GM21526 (cell line): ENCODE measurements at regions not wholly inside any gene's neighbourhood (a gene's known extent, or its start where the extent isn't known, plus 50 kb on each side); places are given as distances from the start of the nearest gene placed in this dataset.

ENCODE experiments used
- ATAC-seq: cut with Tn5 transposase; IDR thresholded peaks from one replicate; pipeline ENCODE4 v1.9.1; 2021; ENCODE audit warnings: moderate library complexity; ENCODE audit not compliant: unreplicated experiment, low FRiP score

DNA sequence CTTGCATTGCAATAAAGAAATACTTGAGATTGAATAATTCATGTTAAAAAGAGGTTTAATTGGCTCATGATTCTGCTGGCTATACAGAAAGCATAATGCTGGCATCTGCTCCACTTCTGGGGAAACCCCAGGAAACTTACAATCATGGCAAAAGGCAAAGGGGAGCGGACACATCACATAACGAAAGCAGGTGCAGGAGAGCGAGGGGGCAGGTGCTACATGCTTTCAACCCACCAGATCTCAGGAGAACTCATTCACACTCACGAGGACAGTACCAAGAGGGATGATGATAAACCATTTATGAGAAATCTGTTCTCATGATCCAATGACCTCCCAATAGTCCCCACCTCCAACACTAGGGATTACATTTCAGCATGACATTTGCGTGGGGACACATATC is 172.6 kb downstream of the RASSF9 start:
- no peak for ATAC-seq

- no peak for ATAC-seq
Observed at GRCh38 chr12:85664429-85664828, 171.8 kb downstream of the RASSF9 start.

- no peak for ATAC-seq
Observed at GRCh38 chr12:85669911-85670310, 166.3 kb downstream of the RASSF9 start.

GRCh38 chr12:85672436-85672835 is 163.8 kb downstream of the RASSF9 start:
- no peak for ATAC-seq

- no peak for ATAC-seq
Observed at GRCh38 chr12:85673921-85674420, 162.2 kb downstream of the RASSF9 start.

DNA sequence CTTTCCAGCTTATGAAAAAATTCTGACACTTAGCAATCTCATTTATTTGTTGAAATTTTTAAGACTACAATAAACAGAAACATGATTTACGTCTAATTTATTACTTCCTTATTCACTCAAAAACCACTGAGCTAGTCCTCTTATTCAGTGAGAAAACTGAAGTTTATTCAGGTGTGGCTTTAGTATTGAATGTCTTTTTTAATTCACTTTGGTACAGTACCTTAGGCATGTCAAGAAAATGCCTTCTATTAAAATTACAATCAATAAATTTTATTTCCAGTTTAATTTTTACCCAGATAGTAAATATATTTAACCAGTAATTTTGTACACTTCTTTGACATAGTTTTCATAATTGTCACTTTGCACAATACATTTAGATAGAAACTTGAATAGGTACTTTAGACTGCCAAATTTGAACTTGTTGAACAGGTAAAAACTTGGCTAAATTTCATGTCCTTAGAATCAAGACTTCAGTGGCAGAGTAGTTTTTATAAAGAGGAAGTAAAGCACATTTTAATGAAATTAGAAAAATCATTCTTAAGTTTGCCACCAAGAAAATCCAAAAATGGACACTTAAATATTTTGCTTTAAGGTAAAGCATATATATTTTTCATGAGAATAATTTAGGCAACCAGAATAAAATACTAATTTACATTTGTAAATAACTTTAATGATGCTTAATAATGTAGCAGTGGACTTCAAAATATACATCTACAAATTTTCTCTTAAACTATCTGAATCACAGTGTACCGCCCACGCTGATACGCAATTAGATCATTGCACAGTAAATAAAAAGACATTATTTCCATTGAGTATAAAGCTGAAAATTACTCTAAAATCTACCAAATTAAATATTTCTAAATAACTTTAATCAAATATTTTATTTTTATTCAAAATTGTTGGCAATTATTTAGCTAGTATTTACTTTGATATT is 159.1 kb downstream of the RASSF9 start:
- ATAC-seq: no peak

DNA sequence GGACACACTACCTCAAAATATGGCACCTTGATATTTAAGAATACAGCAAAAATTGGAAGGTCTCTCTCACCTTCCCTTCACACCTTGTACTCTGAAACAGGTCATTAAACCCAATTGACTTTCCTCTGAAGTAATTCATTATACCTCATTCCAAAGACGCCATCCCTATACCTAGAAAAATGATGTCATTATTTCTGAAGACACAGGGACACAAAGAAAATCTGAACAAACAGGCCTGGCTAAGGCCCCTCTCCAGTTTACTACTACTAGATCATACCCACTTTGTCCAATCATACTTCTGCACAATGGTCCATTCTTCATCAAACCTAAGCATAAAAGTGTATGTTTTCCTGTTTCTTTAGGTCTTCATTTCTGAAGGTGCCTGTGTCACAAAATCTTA is 156.9 kb downstream of the RASSF9 start:
- ATAC-seq: no peak

DNA sequence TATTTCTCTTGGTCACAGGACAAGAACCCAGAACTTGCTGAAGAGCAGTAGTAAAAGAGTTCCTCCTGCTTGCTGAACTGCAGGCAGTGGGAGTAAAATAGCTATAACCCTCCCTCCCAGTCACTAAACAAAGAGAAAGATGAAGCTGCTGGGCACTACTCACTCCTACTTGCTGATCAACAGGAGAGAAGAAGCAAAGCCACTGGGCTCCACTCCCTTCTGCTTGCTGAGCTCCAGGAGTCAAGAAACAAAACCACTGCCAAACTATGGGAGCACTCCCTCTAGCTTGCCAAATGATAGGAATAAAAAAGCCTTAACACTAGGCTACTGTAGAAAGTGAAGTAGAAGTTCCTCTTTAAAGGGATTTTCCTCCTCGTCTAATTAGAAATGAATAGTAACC is 155.3 kb downstream of the RASSF9 start:
- ATAC-seq: no peak

- no peak for ATAC-seq
Observed at GRCh38 chr12:85681333-85681732, 154.9 kb downstream of the RASSF9 start.

- ATAC-seq: no peak
Observed at GRCh38 chr12:85683051-85683450, 153.2 kb downstream of the RASSF9 start.

- no peak for ATAC-seq
Observed at GRCh38 chr12:85688837-85689236, 147.4 kb downstream of the RASSF9 start.

- ATAC-seq: no peak
Observed at GRCh38 chr12:85690146-85690545, 146.1 kb downstream of the RASSF9 start.

DNA sequence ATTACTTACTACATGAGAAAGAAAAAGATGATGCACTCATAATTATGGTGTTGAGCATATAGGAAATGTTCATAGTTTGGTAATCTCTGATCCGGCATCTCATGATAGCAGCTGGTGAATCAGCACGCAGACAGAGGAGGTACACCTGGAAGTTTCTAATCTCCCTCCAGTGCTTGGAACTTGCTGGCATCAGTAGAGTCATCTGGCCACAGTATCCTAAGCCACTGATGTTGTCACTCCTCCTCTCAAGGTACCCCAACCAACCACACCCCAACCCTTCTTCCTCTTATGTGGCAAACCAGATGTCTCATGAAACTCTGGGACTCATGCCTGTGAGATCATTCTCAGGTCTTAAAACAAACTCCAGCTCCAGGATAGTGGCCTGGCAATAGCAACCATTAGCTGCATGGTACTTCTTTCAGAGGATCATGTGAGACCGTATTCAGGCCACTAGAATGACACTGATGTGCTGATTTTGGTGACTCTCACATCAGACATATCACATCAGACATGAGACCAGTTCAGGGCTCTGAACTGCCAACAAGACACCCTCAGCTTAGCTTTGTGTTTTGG is 143.0 kb downstream of the RASSF9 start:
- ATAC-seq: no peak

DNA sequence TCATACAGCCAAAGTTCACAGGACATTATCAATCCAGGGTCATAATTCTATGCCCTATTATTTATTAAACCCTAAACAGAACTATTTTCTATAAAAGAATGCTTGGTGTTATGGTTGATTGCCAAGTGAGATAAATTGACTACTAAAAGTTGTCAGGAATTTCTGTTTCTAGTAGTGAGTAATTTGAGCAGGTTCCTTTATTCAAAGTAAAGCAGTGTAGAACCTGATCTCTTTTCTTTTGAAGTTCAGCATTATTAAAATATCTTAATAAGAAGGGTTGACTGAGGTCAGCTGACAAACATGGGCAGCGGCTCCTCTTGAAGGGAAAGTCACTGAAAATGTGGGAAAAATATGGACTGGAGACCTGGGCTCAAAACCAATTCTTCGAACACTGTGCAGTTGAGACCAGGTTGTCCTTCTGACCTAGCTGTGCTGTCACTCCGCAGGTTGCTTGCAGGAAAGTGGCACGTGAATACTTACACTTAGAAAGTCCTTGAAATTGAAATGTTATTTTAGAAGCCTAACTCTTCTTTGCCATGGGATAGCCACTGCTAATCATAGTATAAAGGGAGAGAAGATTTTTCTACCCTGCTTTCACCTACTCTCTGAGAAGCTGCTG is 141.0 kb downstream of the RASSF9 start:
- ATAC-seq: no peak

DNA sequence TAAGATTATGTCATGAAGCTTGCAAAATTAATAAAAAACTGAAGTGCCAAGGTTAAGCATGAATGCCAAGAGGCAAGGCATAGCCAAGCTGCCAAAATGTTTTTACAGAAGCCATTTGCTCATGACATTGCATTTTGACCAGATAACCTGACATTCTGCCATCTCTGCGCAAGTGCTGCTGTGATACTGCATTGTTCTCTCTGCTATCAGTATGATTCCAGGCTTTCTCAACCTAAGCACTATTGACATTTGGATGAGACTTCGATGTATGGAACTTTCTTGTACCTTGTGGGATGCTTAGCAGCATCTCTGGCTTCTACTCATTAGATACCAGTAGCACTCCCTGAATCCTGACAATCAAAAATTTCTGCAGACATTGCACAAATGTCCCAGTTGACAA is 139.2 kb downstream of the RASSF9 start:
- ATAC-seq: no peak

GRCh38 chr12:85698937-85699336 is 137.3 kb downstream of the RASSF9 start:
- ATAC-seq: no peak

DNA sequence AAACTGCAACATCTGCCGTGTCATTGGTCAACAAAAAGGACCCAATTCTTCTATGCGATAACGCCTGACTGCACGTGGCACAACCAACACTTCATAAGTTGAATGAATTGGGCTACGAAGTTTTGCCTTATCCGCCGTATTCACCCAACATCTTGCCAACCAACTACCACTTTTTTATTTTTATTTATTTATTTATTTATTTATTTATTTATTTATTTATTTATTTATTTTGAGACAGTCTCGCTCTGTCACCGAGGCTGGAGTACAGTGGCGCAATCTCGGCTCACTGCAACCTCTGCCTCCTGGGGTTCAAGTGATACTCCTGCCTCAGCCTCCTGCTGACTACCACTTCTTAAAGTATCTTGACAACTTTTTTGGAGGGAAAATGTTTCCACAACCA is 127.4 kb downstream of the RASSF9 start:
- no peak for ATAC-seq

DNA sequence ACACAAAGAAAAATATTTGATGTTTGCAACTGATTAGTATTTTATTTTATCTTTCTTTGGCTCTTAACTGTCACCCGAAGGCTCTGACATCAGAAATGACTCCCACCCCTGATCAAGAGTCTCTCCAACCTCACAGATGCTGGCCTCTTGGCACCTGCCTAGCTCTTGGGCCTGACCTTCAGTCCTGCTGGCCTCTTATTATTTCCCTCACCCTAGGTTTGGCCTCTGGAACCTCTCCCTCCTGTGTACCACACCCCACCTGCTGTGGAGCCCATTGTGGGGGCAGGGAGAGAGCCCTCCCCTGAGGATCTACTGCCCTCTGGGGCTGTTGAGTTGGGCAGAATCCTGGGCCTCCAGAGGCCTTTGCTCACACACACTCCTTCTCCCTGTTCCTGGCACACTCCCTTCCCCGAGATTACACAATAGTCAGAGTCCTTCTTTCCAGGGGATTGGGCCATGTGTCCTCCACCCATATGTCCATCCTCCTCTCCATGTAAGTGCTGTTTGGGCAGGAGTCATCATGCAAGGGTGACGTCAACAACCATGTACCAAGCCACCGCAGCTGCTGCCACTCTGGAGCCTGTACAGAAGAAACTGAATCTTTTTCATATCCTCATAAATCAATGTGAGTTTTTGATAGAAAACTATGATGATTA is 124.3 kb downstream of the RASSF9 start:
- ATAC-seq: no peak

- ATAC-seq: no peak
Observed at GRCh38 chr12:85713373-85713772, 122.8 kb downstream of the RASSF9 start.

DNA sequence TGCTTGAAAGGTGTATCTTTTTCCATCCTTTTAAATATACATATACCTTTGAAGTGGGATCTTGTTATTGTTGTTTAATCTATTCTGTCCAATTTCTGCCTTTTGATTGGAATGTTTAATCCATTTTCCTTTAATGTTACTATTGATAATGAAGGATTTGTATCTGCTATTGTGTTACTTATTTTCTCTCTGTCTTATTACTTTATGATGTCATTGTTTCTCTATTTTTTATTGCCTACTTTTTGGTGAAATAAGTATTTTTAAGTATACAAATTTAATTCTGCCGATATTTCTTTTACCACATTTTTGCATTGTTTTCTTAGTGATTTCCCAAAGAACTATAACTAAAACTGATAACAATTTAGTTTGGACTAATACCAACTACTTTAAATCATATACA is 121.8 kb downstream of the RASSF9 start:
- ATAC-seq: no peak
